Fibroblast of lung (primary cell): ENCODE measurements at regions not wholly inside any gene's neighbourhood (a gene's known extent, or its start where the extent isn't known, plus 50 kb on each side); places are given as distances from the start of the nearest gene placed in this dataset.

Experiments used
- EZH2 ChIP-seq: IDR thresholded peaks from 2 replicates; pipeline ENCODE4 v1.5.1; 2012; ENCODE audit warnings: low read length, control low read depth, mild to moderate bottlenecking; ENCODE audit errors: missing control alignments
- TF ChIP-seq, protein P1 (sequence below), 2 donors: IDR thresholded peaks in 1 of 2; conservative IDR thresholded peaks in 1 of 2; 1 replicate in 1 of 2; 2 replicates in 1 of 2; pipeline ENCODE4 v1.5.1; 2011 to 2012; ENCODE audit warnings: low read length in 2 of 2, control low read depth in 1 of 2, inconsistent platforms in 1 of 2, low read depth in 1 of 2, mild to moderate bottlenecking in 1 of 2

DNA sequence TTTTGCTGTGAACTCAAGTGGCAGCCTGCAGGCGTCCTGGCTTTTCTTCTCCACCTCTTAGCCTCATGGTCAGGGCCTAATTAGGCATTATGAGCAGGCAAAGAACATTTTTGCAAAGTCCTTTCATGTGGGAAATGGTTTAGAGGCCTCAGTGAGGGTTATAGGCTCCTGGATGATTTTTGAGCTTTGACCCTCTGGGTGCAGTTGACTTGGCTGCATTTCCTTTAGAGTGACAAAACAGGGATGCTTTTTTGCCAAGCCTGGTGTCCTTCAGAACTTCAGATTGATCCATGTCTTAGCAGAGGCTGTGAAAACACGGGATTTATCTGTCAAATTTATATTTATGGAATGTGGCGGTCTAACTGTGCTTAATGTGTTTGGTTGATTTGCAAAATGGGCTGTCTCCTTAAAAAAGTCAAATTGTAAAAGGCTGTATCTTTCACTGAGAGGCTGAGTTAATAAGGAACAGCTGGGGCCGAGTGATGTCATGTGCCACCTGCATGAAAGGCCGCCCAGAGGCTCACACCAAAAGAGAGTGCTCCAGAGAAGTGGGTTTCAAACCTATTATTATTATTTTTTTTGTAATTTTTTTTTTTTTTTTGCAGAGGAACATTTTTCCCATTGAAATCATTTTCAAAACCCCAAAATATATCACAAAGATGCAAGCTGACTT lies 192.2 kb upstream of the ARX start:
- TF ChIP-seq, protein P1, sequence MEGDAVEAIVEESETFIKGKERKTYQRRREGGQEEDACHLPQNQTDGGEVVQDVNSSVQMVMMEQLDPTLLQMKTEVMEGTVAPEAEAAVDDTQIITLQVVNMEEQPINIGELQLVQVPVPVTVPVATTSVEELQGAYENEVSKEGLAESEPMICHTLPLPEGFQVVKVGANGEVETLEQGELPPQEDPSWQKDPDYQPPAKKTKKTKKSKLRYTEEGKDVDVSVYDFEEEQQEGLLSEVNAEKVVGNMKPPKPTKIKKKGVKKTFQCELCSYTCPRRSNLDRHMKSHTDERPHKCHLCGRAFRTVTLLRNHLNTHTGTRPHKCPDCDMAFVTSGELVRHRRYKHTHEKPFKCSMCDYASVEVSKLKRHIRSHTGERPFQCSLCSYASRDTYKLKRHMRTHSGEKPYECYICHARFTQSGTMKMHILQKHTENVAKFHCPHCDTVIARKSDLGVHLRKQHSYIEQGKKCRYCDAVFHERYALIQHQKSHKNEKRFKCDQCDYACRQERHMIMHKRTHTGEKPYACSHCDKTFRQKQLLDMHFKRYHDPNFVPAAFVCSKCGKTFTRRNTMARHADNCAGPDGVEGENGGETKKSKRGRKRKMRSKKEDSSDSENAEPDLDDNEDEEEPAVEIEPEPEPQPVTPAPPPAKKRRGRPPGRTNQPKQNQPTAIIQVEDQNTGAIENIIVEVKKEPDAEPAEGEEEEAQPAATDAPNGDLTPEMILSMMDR (conservative IDR thresholded peaks at IDR 0.05 in 1 of 2, IDR thresholded peaks at IDR 0.05 in 1 of 2; ENCODE audit: low read depth in 1 of 2, low read length in 2 of 2): no peak
- no peak for TF ChIP-seq EZH2
